Ovary (tissue), 3 donors: ENCODE measurements at regions not wholly inside any gene's neighbourhood (a gene's known extent, or its start where the extent isn't known, plus 50 kb on each side); places are given as distances from the start of the nearest gene placed in this dataset.

Experiments
- CTCF ChIP-seq, 3 donors: fragments of 450-650 bp in 2 of 3; fragments of 200-600 bp in 1 of 3; IDR thresholded peaks; one replicate each; pipeline versions ENCODE4 v1.5.1 to v1.8.0; 2016 to 2022; ENCODE audit warnings: antibody characterized with exemption in 3 of 3, mild to moderate bottlenecking in 1 of 3
- EP300 ChIP-seq: sonication (generic); formaldehyde crosslinking; IDR thresholded peaks from one replicate; pipeline ENCODE4 v1.6.1; 2017; ENCODE audit warnings: antibody characterized with exemption
- POLR2A ChIP-seq: fragments of 450-650 bp; IDR thresholded peaks from one replicate; pipeline ENCODE4 v1.6.1; 2017; ENCODE audit warnings: antibody characterized with exemption, mild to moderate bottlenecking, moderate library complexity
- donor health status: DM: no; HTN: no; CAD: no.

GRCh38 chr1:88529581-88529980, 154.5 kb upstream of the PKN2 start:
- TF ChIP-seq CTCF (IDR thresholded peaks at IDR 0.05) (no peak), POLR2A (no peak), EP300 (no peak)
